Sigmoid colon (tissue), 6 donors: ENCODE measurements at regions not wholly inside any gene's neighbourhood (a gene's known extent, or its start where the extent isn't known, plus 50 kb on each side); places are given as distances from the start of the nearest gene placed in this dataset.

Experiments
- DNase-seq: peaks from one replicate; pipeline ENCODE4 v3.0.0-alpha.2; 2019
- H3K27ac ChIP-seq, 4 donors: fragments of 200-600 bp; sonication (generic); one replicate each; pipeline ENCODE4 v1.5.1; 2016 to 2019; ENCODE audit warnings: mild to moderate bottlenecking in 1 of 4
- H3K27me3 ChIP-seq, 3 donors: fragments of 200-600 bp; sonication (generic); one replicate each; pipeline ENCODE4 v1.5.1; 2019; ENCODE audit warnings: mild to moderate bottlenecking in 1 of 3
- H3K36me3 ChIP-seq, 4 donors: fragments of 200-600 bp; sonication (generic); one replicate each; pipeline ENCODE4 v1.5.1; 2016 to 2019
- H3K4me1 ChIP-seq, 4 donors: fragments of 200-600 bp; sonication (generic); one replicate each; pipeline ENCODE4 v1.5.1; 2017 to 2019
- H3K4me3 ChIP-seq, 4 donors: fragments of 200-600 bp; sonication (generic); one replicate each; pipeline ENCODE4 v1.5.1; 2017 to 2019; ENCODE audit warnings: mild to moderate bottlenecking in 2 of 4, moderate library complexity in 1 of 4
- H3K9me3 ChIP-seq, 4 donors: fragments of 200-600 bp in 3 of 4; sonication (generic) in 3 of 4; one replicate each; pipeline versions ENCODE4 v1.5.1 to v1.6.1; 2013 to 2019
- EP300 ChIP-seq, 4 donors: sonication (generic); formaldehyde crosslinking; IDR thresholded peaks; one replicate each; pipeline ENCODE4 v1.6.1; 2017; ENCODE audit warnings: antibody characterized with exemption in 4 of 4
- POLR2A ChIP-seq, 2 donors: fragments of 450-650 bp; IDR thresholded peaks; one replicate each; pipeline ENCODE4 v1.6.1; 2016; ENCODE audit warnings: antibody characterized with exemption in 2 of 2, mild to moderate bottlenecking in 2 of 2, moderate library complexity in 2 of 2
- POLR2AphosphoS5 ChIP-seq, 4 donors: sonication (generic); formaldehyde crosslinking; IDR thresholded peaks; one replicate each; pipeline ENCODE4 v1.6.1; 2017; ENCODE audit warnings: antibody characterized with exemption in 4 of 4
- WGBS, 2 donors: extraction: QIAGEN DNeasy Blood & Tissue Kit; methylation state at CpG; one replicate each; pipeline ENCODE4 v1.1.7; 2013; 5-methylcytosine and 5-hydroxymethylcytosine counted together
- intact Hi-C: fragments of 100-400 bp; cut with DNase I; formaldehyde crosslinking; loops from one replicate; pipeline ENCODE4 v1.15.1; 2023
- TF ChIP-seq, protein P1 (sequence below), 4 experiments: fragments of 450-650 bp in 3 of 4; fragments of 200-600 bp in 1 of 4; IDR thresholded peaks; one replicate each; pipeline ENCODE4 v1.5.1; 2016 to 2019; ENCODE audit warnings: antibody characterized with exemption in 4 of 4, mild to moderate bottlenecking in 3 of 4, moderate library complexity in 2 of 4
- donor health status: healthy with polysubstance abuse.
- donor health status: healthy.

DNA sequence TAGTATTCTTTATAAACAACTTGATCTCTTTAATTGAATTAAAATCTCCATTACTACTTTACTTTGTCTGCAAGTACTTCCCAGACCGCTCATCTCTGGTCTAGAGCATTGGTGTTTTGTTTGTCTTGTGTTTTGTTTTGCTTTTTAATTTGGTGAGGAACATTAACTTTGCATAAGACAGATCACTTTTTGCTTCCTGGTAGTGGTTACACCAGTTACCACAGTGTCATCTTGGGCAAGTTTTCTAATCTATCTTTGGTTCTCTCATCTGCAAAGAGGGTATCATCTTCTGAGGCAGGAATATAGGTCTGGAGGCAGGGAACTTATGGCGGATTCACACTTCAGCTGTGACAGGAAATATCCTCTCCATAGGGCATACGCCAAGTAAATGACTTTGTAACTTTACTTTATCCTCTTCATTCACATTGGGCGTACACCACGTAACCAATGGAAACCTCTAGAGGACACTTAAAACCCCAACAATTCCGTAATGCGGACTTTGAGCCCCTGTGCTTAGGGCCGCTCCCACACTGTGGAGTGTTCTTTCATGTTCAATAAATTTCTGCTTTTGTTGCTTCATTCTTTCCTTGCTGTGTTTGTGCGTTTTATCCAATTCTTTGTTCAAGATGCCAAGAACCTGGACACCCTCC is 83.2 kb upstream of the JAZF1 start:
- intact Hi-C loops = no loop called here
- 25 to 76% methylated on average over 9 of the region's 9 CpGs for WGBS, 2 donors
- H3K9me3 ChIP-seq = no peaks in the 10 kb centered on the region
- no peaks in the 10 kb centered on the region for H3K36me3 ChIP-seq
- no peak overlapping the region for H3K27ac ChIP-seq
- DNase-seq = no peak
- no peak overlapping the region for H3K4me3 ChIP-seq
- no peaks in the 10 kb centered on the region for H3K27me3 ChIP-seq
- no peaks in the 10 kb centered on the region for H3K4me1 ChIP-seq
- TF ChIP-seq EP300 (IDR thresholded peaks at IDR 0.05) (no peak), POLR2A (IDR thresholded peaks at IDR 0.05) (no peak), POLR2AphosphoS5 (IDR thresholded peaks at IDR 0.05) (no peak)
- TF ChIP-seq, protein P1, sequence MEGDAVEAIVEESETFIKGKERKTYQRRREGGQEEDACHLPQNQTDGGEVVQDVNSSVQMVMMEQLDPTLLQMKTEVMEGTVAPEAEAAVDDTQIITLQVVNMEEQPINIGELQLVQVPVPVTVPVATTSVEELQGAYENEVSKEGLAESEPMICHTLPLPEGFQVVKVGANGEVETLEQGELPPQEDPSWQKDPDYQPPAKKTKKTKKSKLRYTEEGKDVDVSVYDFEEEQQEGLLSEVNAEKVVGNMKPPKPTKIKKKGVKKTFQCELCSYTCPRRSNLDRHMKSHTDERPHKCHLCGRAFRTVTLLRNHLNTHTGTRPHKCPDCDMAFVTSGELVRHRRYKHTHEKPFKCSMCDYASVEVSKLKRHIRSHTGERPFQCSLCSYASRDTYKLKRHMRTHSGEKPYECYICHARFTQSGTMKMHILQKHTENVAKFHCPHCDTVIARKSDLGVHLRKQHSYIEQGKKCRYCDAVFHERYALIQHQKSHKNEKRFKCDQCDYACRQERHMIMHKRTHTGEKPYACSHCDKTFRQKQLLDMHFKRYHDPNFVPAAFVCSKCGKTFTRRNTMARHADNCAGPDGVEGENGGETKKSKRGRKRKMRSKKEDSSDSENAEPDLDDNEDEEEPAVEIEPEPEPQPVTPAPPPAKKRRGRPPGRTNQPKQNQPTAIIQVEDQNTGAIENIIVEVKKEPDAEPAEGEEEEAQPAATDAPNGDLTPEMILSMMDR (IDR thresholded peaks at IDR 0.05) = no peak

DNA sequence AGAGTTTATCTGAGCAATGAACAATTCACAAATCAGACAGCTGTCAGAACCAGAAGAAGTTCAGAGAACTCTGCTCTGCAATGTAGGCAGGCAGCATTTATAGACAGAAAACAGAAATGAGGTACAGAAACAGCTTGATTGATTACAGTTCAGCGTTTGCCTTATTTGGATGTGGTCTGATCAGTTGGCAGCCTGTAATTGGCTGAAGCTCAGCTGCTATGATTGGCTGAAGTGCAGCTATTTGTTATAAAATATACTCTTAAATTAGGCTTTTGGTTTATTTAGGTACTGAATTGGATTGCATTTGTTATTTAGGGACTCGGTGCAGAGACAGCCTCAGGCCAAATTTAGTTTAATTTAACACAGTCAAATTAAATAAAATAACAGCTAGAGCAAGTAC is 85.8 kb upstream of the JAZF1 start:
- Histone ChIP-seq H3K36me3 (no peaks in the 10 kb centered on the region), H3K27me3 (no peaks in the 10 kb centered on the region), H3K4me3 (no peak overlapping the region), H3K4me1 (no peaks in the 10 kb centered on the region), H3K9me3 (no peaks in the 10 kb centered on the region), H3K27ac (no peak overlapping the region)
- 41 to 70% methylated on average over 2 of the region's 2 CpGs for WGBS, 2 donors
- intact Hi-C loops = no loop called here
- DNase-seq = no peak
- TF ChIP-seq POLR2AphosphoS5 (IDR thresholded peaks at IDR 0.05) (no peak), EP300 (IDR thresholded peaks at IDR 0.05) (no peak), POLR2A (IDR thresholded peaks at IDR 0.05) (no peak)
- TF ChIP-seq, protein P1 (IDR thresholded peaks at IDR 0.05) = no peak

DNA sequence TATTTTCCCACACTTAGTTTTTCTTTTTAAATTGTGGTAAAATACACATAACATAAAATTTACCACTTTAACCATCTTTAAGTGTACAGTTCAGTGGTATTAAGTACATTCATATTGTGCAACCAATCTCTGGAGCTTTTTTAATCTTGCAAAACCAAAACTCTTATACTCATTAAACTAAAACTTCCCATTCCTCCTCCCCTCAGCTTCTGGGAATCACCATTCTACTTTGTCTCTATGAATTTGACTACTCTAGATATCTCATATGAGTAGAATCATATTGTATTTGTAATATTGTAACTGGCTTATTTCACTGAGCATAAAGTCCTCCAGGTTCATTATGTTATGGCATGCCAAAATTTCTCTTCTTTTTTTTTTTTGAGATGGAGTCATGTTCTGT is 86.4 kb upstream of the JAZF1 start:
- no peaks in the 10 kb centered on the region for H3K27me3 ChIP-seq
- no peak overlapping the region for H3K27ac ChIP-seq
- intact Hi-C loops = no loop called here
- H3K36me3 ChIP-seq = no peaks in the 10 kb centered on the region
- no peak for DNase-seq
- no peaks in the 10 kb centered on the region for H3K4me1 ChIP-seq
- no peak for TF ChIP-seq EP300 (IDR thresholded peaks at IDR 0.05)
- TF ChIP-seq POLR2AphosphoS5 (IDR thresholded peaks at IDR 0.05) = no peak
- TF ChIP-seq POLR2A (IDR thresholded peaks at IDR 0.05) = no peak
- TF ChIP-seq, protein P1 (IDR thresholded peaks at IDR 0.05) = no peak
- H3K4me3 ChIP-seq = no peak overlapping the region
- no peaks in the 10 kb centered on the region for H3K9me3 ChIP-seq

DNA sequence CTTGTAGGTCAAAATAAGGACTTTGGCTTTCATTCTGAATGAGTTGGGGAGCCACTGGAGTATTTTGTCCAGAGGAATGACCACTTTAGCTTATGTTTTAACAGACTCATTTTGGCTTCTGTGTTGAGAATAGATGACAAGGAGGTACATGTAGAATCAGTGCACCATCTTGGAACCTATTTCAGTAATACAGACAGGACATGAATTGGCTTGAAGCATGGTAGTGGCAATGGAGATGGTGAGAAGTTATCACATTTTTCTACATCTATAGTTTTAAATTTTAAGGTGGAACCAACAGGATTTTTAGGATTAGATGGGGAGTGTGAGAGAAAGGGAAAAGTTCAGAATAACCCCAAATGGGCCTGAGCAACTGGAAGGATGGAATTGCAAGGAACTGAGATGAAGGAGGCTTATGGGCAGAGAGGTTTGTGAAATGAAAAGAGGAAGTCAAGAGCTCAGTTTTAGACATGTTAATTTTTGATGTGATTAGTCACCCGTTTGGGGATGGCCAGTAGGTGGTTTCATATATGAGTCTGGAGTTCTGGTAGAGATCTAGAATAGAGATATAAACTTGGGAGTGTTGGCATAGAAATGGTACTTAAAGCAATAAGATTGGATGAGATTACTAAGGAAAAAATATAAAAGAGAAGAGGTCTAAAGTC is 89.2 kb upstream of the JAZF1 start:
- Histone ChIP-seq H3K36me3 (no peaks in the 10 kb centered on the region), H3K4me3 (no peak overlapping the region), H3K27ac (no peak overlapping the region), H3K9me3 (no peaks in the 10 kb centered on the region), H3K4me1 (peaks cover 0 to 6% (median 0%) of the 10 kb centered on the region in 4 donors), H3K27me3 (no peaks in the 10 kb centered on the region)
- DNase-seq = no peak
- intact Hi-C loops = loop anchor here (5.0 kb wide), 2 partner anchors 88 to 173 kb away; partner anchors contain the start of gene JAZF1
- TF ChIP-seq EP300 (IDR thresholded peaks at IDR 0.05) (no peak), POLR2A (IDR thresholded peaks at IDR 0.05) (no peak), POLR2AphosphoS5 (IDR thresholded peaks at IDR 0.05) (no peak)
- TF ChIP-seq, protein P1 (IDR thresholded peaks at IDR 0.05) = no peak
- WGBS, 2 donors = 42 to 73% methylated on average over 1 of the region's 1 CpG
